Hepatocyte (in vitro differentiated cells): ENCODE measurements at regions not wholly inside any gene's neighbourhood (a gene's known extent, or its start where the extent isn't known, plus 50 kb on each side); places are given as distances from the start of the nearest gene placed in this dataset.
A peak's percentile ranks its signal among the peaks of the same experiment; 100 is the strongest.

Experiments
- DNase-seq: peaks from one replicate; pipeline ENCODE4 v3.0.0-alpha.2; 2016; ENCODE audit warnings: low spot score
- H2AFZ ChIP-seq: fragments of 200-600 bp; sonication (generic); 2 replicates; pipeline ENCODE4 v1.6.0; 2016; ENCODE audit warnings: antibody characterized with exemption, mild to moderate bottlenecking
- H3K27ac ChIP-seq: fragments of 200-600 bp; sonication (generic); 2 replicates; pipeline ENCODE4 v1.5.1; 2016; ENCODE audit warnings: mild to moderate bottlenecking
- H3K27me3 ChIP-seq: fragments of 200-600 bp; sonication (generic); 2 replicates; pipeline ENCODE4 v1.6.1; 2016
- H3K36me3 ChIP-seq: fragments of 200-600 bp; sonication (generic); replicated peaks from 2 replicates; pipeline ENCODE4 v1.5.1; 2016; ENCODE audit warnings: low read depth; ENCODE audit not compliant: insufficient read depth
- H3K4me1 ChIP-seq: fragments of 200-600 bp; sonication (generic); 2 replicates; pipeline ENCODE4 v1.5.1; 2016; ENCODE audit warnings: mild to moderate bottlenecking, moderate library complexity; ENCODE audit not compliant: insufficient read depth
- H3K4me2 ChIP-seq: fragments of 200-600 bp; sonication (generic); 2 replicates; pipeline ENCODE4 v1.6.0; 2016
- H3K4me3 ChIP-seq: fragments of 200-600 bp; sonication (generic); 2 replicates; pipeline ENCODE4 v1.5.1; 2016; ENCODE audit warnings: mild to moderate bottlenecking
- H3K79me2 ChIP-seq: fragments of 200-600 bp; sonication (generic); 2 replicates; pipeline ENCODE4 v1.6.0; 2017; ENCODE audit warnings: mild to moderate bottlenecking
- H3K9me2 ChIP-seq: fragments of 200-600 bp; sonication (generic); replicated peaks from 2 replicates; pipeline ENCODE4 v1.6.0; 2017; ENCODE audit warnings: mild to moderate bottlenecking; ENCODE audit not compliant: insufficient read depth
- H3K9me3 ChIP-seq: fragments of 200-600 bp; sonication (generic); 2 replicates; pipeline ENCODE4 v1.5.1; 2016; ENCODE audit warnings: low read depth, mild to moderate bottlenecking
- H4K20me1 ChIP-seq: fragments of 200-600 bp; sonication (generic); 2 replicates; pipeline ENCODE4 v1.6.0; 2016; ENCODE audit warnings: mild to moderate bottlenecking; ENCODE audit not compliant: insufficient read depth, poor library complexity, severe bottlenecking
- CTCF ChIP-seq: fragments of 200-600 bp; sonication (generic); IDR thresholded peaks from 2 replicates; pipeline ENCODE4 v1.5.1; 2016; ENCODE audit warnings: antibody characterized with exemption, mild to moderate bottlenecking; ENCODE audit not compliant: poor library complexity
- EZH2 ChIP-seq: fragments of 200-600 bp; sonication (generic); IDR thresholded peaks from 2 replicates; pipeline ENCODE4 v1.6.1; 2016; ENCODE audit warnings: antibody characterized with exemption, mild to moderate bottlenecking, borderline replicate concordance
- EZH2phosphoT487 ChIP-seq: fragments of 200-600 bp; sonication (generic); IDR thresholded peaks from one replicate; pipeline ENCODE4 v1.6.1; 2018; ENCODE audit warnings: antibody characterized with exemption, mild to moderate bottlenecking, low read depth, moderate library complexity; ENCODE audit not compliant: unreplicated experiment, severe bottlenecking
- WGBS: methylation state at CpG from one replicate; pipeline ENCODE4 v1.1.6; 2016; ENCODE audit warnings: low lambda C conversion rate; ENCODE audit errors: missing lambda C conversion rate; 5-methylcytosine and 5-hydroxymethylcytosine counted together

- Histone ChIP-seq H4K20me1 (no peaks in the 10 kb centered on the region), H3K9me3 (no peaks in the 10 kb centered on the region), H3K4me1 (no peaks in the 10 kb centered on the region), H3K4me3 (no peak overlapping the region), H3K27me3 (no peaks in the 10 kb centered on the region), H3K79me2 (no peaks in the 10 kb centered on the region), H3K9me2 (no peaks in the 10 kb centered on the region), H3K27ac (no peak overlapping the region), H3K36me3 (no peaks in the 10 kb centered on the region), H3K4me2 (no peak overlapping the region), H2AFZ (no peak overlapping the region)
- WGBS, result 41% methylated on average over 6 of the region's 6 CpGs
- peak; percentile 6 for DNase-seq
- TF ChIP-seq CTCF (no peak), EZH2phosphoT487 (no peak), EZH2 (no peak)
Observed at GRCh38 chr15:37372064-37372463, 271.7 kb upstream of the MEIS2 start.

GRCh38 chr15:37375519-37375918, 275.2 kb upstream of the MEIS2 start:
- no peaks in the 10 kb centered on the region for H3K36me3 ChIP-seq
- no peaks in the 10 kb centered on the region for H3K9me3 ChIP-seq
- no peaks in the 10 kb centered on the region for H3K4me1 ChIP-seq
- H4K20me1 ChIP-seq, result no peaks in the 10 kb centered on the region
- no peak overlapping the region for H3K4me3 ChIP-seq
- H3K79me2 ChIP-seq, result no peaks in the 10 kb centered on the region
- H2AFZ ChIP-seq, result no peak overlapping the region
- 63% methylated on average over 3 of the region's 3 CpGs for WGBS
- H3K27ac ChIP-seq, result no peak overlapping the region
- no peak for DNase-seq
- H3K9me2 ChIP-seq, result no peaks in the 10 kb centered on the region
- no peaks in the 10 kb centered on the region for H3K27me3 ChIP-seq
- no peak overlapping the region for H3K4me2 ChIP-seq
- no peak for TF ChIP-seq EZH2
- TF ChIP-seq CTCF, result no peak

- WGBS, result 85% methylated on average over 2 of the region's 2 CpGs
- Histone ChIP-seq H3K36me3 (no peaks in the 10 kb centered on the region), H3K9me2 (no peaks in the 10 kb centered on the region), H3K79me2 (no peaks in the 10 kb centered on the region), H3K4me2 (no peak overlapping the region), H3K4me1 (no peaks in the 10 kb centered on the region), H3K9me3 (no peaks in the 10 kb centered on the region), H3K4me3 (no peak overlapping the region), H3K27me3 (no peaks in the 10 kb centered on the region), H4K20me1 (no peaks in the 10 kb centered on the region), H2AFZ (no peak overlapping the region), H3K27ac (no peak overlapping the region)
- DNase-seq, result no peak
- TF ChIP-seq EZH2 (no peak), EZH2phosphoT487 (no peak), CTCF (no peak)
Observed at GRCh38 chr15:37377428-37377827, 277.1 kb upstream of the MEIS2 start.
